B cell (primary cell): ENCODE measurements at regions not wholly inside any gene's neighbourhood (a gene's known extent, or its start where the extent isn't known, plus 50 kb on each side); places are given as distances from the start of the nearest gene placed in this dataset.

ENCODE experiments used
- ATAC-seq: fragments of 200-7000 bp; cut with Tn5 transposase; one replicate; pipeline ENCODE4 v1.10.0; 2021; ENCODE audit warnings: low read depth, mild to moderate bottlenecking, moderate number of reproducible peaks, moderate library complexity
- CTCF ChIA-PET: fragments of 350-600 bp; sonication (Branson Sonifier 250); formaldehyde crosslinking; loops from one replicate; lab custom pipeline; 2021; ENCODE audit warnings: antibody characterized with exemption, inconsistent platforms; lab: Charles Lee
- POLR2A ChIA-PET: fragments of 350-600 bp; sonication (Branson Sonifier 250); formaldehyde crosslinking; loops from one replicate; lab custom pipeline; 2021; ENCODE audit warnings: antibody characterized with exemption; lab: Charles Lee
- DNase-seq: peaks from one replicate; pipeline ENCODE4 v3.0.0; 2013
- H2AFZ ChIP-seq: 2 replicates; pipeline ENCODE4 v1.6.1; 2012; ENCODE audit warnings: mild to moderate bottlenecking, low read depth, low read length; ENCODE audit not compliant: insufficient read depth, poor library complexity, severe bottlenecking
- H3K27ac ChIP-seq, 2 donors: 1 replicate in 1 of 2; 2 replicates in 1 of 2; pipeline ENCODE4 v1.5.1; 2012 to 2013; ENCODE audit warnings: low read length in 2 of 2, mild to moderate bottlenecking in 2 of 2, moderate library complexity in 1 of 2
- H3K27me3 ChIP-seq, 4 experiments: fragments of 200-600 bp in 1 of 4; sonication (generic) in 1 of 4; replicated peaks in 1 of 4; 1 replicate in 2 of 4; 2 replicates in 2 of 4; pipeline versions ENCODE4 v1.6.1 to v1.7.0; 2013 to 2016; ENCODE audit warnings: low read length in 3 of 4, mild to moderate bottlenecking in 2 of 4, mixed read lengths in 1 of 4, moderate library complexity in 1 of 4; ENCODE audit not compliant: insufficient read depth in 4 of 4, control insufficient read depth in 3 of 4; ENCODE audit errors: control extremely low read depth in 1 of 4
- H3K36me3 ChIP-seq, 2 experiments: replicated peaks in 1 of 2; 1 replicate in 1 of 2; 2 replicates in 1 of 2; pipeline versions ENCODE4 v1.6.1 to v1.7.1; 2013; ENCODE audit warnings: low read length in 1 of 2; ENCODE audit not compliant: insufficient read depth in 2 of 2, control insufficient read depth in 1 of 2; ENCODE audit errors: control extremely low read depth in 1 of 2, extremely low read depth in 1 of 2
- H3K4me1 ChIP-seq, 2 donors: fragments of 200-600 bp in 1 of 2; sonication (generic) in 1 of 2; 1 replicate in 1 of 2; 2 replicates in 1 of 2; pipeline versions ENCODE4 v1.5.1 to v1.6.1; 2013 to 2017; ENCODE audit warnings: low read length in 2 of 2; ENCODE audit not compliant: control insufficient read depth in 2 of 2, insufficient read depth in 2 of 2
- H3K4me2 ChIP-seq: replicated peaks from 2 replicates; pipeline ENCODE3; 2012; ENCODE audit warnings: mild to moderate bottlenecking, low read depth, low read length; ENCODE audit not compliant: poor library complexity, severe bottlenecking
- H3K4me3 ChIP-seq, 5 experiments: fragments of 200-600 bp in 1 of 5; sonication (generic) in 1 of 5; 1 replicate in 3 of 5; 2 replicates in 2 of 5; pipeline versions ENCODE4 v1.5.1 to v1.7.0; 2011 to 2016; ENCODE audit warnings: low read length in 4 of 5, mild to moderate bottlenecking in 4 of 5, low read depth in 2 of 5, control low read depth in 1 of 5, moderate library complexity in 1 of 5; ENCODE audit not compliant: insufficient read depth in 1 of 5; ENCODE audit errors: control extremely low read depth in 1 of 5, extremely low read depth in 1 of 5
- H3K79me2 ChIP-seq: fragments of 200-600 bp; sonication (generic); one replicate; pipeline ENCODE4 v1.6.0; 2016; ENCODE audit warnings: low read length; ENCODE audit not compliant: control insufficient read depth, insufficient read depth
- H3K9ac ChIP-seq: fragments of 200-600 bp; sonication (generic); 2 replicates; pipeline ENCODE4 v1.6.1; 2017; ENCODE audit warnings: mild to moderate bottlenecking, low read length, moderate library complexity
- H3K9me3 ChIP-seq, 3 donors: one replicate each; pipeline versions ENCODE4 v1.6.1 to v1.7.1; 2013; ENCODE audit warnings: low read length in 2 of 3; ENCODE audit not compliant: control insufficient read depth in 2 of 3, insufficient read depth in 1 of 3; ENCODE audit errors: control extremely low read depth in 1 of 3
- H4K20me1 ChIP-seq: 2 replicates; pipeline ENCODE4 v1.6.0; 2012; ENCODE audit warnings: mild to moderate bottlenecking, low read length; ENCODE audit not compliant: insufficient read depth, control insufficient read depth, poor library complexity, severe bottlenecking
- H3K27ac Mint-ChIP-seq: one replicate; pipeline ENCODE4 v1.8.0; 2021; ENCODE audit warnings: mixed read lengths
- H3K27me3 Mint-ChIP-seq: one replicate; pipeline ENCODE4 v1.8.0; 2021; ENCODE audit warnings: mixed read lengths
- H3K4me1 Mint-ChIP-seq: one replicate; pipeline ENCODE4 v1.8.0; 2021; ENCODE audit warnings: mixed read lengths
- H3K4me3 Mint-ChIP-seq: one replicate; pipeline ENCODE4 v1.8.0; 2021; ENCODE audit warnings: mixed read lengths
- H3K9me3 Mint-ChIP-seq: one replicate; pipeline ENCODE4 v1.8.0; 2022; ENCODE audit warnings: mixed read lengths; ENCODE audit not compliant: insufficient read depth
- EZH2 ChIP-seq: IDR thresholded peaks from 2 replicates; pipeline ENCODE4 v1.6.1; 2012; ENCODE audit warnings: borderline replicate concordance, low read depth, mild to moderate bottlenecking, moderate library complexity, low read length; ENCODE audit not compliant: insufficient read depth, poor library complexity, severe bottlenecking
- WGBS: methylation state at CpG from one replicate; pipeline ENCODE4 v1.1.5; 2013; ENCODE audit warnings: missing lambda C conversion rate; ENCODE audit not compliant: insufficient coverage; 5-methylcytosine and 5-hydroxymethylcytosine counted together
- intact Hi-C: fragments of 100-400 bp; cut with micrococcal nuclease; formaldehyde crosslinking; loops from one replicate; pipeline ENCODE4 v1.10.0; 2022
- TF ChIP-seq, protein P1 (sequence below): fragments of 200-600 bp; IDR thresholded peaks from one replicate; pipeline ENCODE4 v1.8.0; 2022; ENCODE audit warnings: antibody characterized with exemption, mild to moderate bottlenecking

DNA sequence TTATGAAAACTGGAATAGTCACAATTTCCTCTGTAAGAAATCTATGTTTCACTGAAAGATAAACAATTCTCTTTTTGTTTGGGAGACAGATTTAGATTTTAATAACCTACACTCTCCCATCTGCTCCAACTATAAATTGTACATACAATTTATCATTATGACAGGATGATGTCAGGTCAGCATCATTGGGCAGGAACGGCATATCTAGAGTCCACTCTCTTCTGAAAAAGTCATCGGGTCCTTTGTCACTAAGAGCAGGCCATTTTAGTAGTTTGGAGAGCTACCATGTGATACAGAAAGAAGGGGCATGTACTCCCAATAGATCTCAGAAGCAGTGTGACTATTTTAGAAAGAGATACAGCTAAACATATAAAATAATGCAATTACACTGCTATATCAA is 180.8 kb upstream of the ARGLU1 start:
- H3K9me3 ChIP-seq = no peaks in the 10 kb centered on the region
- Mint-ChIP-seq H3K4me1 (no peaks in the 10 kb centered on the region), H3K9me3 (no peaks in the 10 kb centered on the region), H3K27me3 (no peaks in the 10 kb centered on the region), H3K27ac (no peak overlapping the region), H3K4me3 (no peak overlapping the region)
- TF ChIP-seq, protein P1, sequence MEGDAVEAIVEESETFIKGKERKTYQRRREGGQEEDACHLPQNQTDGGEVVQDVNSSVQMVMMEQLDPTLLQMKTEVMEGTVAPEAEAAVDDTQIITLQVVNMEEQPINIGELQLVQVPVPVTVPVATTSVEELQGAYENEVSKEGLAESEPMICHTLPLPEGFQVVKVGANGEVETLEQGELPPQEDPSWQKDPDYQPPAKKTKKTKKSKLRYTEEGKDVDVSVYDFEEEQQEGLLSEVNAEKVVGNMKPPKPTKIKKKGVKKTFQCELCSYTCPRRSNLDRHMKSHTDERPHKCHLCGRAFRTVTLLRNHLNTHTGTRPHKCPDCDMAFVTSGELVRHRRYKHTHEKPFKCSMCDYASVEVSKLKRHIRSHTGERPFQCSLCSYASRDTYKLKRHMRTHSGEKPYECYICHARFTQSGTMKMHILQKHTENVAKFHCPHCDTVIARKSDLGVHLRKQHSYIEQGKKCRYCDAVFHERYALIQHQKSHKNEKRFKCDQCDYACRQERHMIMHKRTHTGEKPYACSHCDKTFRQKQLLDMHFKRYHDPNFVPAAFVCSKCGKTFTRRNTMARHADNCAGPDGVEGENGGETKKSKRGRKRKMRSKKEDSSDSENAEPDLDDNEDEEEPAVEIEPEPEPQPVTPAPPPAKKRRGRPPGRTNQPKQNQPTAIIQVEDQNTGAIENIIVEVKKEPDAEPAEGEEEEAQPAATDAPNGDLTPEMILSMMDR = no peak
- TF ChIP-seq EZH2 = no peak
- ChIA-PET POLR2A (no interaction called here), CTCF (no interaction called here)
- no peak overlapping the region for H3K4me2 ChIP-seq
- no peaks in the 10 kb centered on the region for H3K36me3 ChIP-seq
- no CpG with 5 or more reads among the region's 2 CpGs for WGBS
- H3K79me2 ChIP-seq = no peaks in the 10 kb centered on the region
- H3K27me3 ChIP-seq = peaks cover 0 to 3% (median 0%) of the 10 kb centered on the region in 4 experiments
- no peaks in the 10 kb centered on the region for H4K20me1 ChIP-seq
- ATAC-seq (no peak), DNase-seq (no peak)
- H2AFZ ChIP-seq = no peak overlapping the region
- H3K27ac ChIP-seq = no peak overlapping the region
- intact Hi-C loops = no loop called here
- H3K4me1 ChIP-seq = no peaks in the 10 kb centered on the region
- H3K4me3 ChIP-seq = no peak overlapping the region
- H3K9ac ChIP-seq = no peak overlapping the region

DNA sequence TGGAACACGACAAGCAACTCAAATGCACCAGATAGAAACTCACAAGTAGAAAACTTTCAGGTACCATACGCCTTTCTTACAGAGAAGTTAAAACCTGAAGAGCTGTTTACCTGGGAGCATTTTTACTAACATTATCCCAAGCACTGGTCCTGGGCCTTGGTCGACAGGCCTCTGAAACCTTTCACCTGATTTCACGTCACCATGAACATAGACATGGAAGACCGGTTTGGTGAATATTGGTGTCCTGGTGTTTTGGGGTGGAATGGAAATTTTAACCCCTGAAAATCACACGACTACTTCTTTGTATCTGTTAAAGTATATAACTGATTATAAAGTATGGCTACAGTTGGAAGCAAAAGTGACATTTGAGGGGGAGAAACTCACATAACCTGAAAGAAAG is 176.6 kb upstream of the ARGLU1 start:
- POLR2A ChIA-PET = no interaction called here

More for the DNA sequence above, 176.6 kb upstream of the ARGLU1 start:
- CTCF ChIA-PET = no interaction called here
- H3K27me3 Mint-ChIP-seq = no peaks in the 10 kb centered on the region
- H3K4me3 ChIP-seq = no peak overlapping the region
- WGBS = 88% methylated on average over 2 of the region's 6 CpGs
- no peaks in the 10 kb centered on the region for H3K79me2 ChIP-seq
- H3K4me2 ChIP-seq = no peak overlapping the region
- no peak overlapping the region for H3K27ac Mint-ChIP-seq
- H2AFZ ChIP-seq = no peak overlapping the region
- H3K9me3 Mint-ChIP-seq = no peaks in the 10 kb centered on the region
- H3K36me3 ChIP-seq = no peaks in the 10 kb centered on the region
- DNase-seq = no peak
- H4K20me1 ChIP-seq = no peaks in the 10 kb centered on the region
- no peak overlapping the region for H3K27ac ChIP-seq
- H3K4me1 ChIP-seq = no peaks in the 10 kb centered on the region
- intact Hi-C loops = no loop called here
- H3K4me1 Mint-ChIP-seq = no peaks in the 10 kb centered on the region
- no peak for ATAC-seq
- H3K27me3 ChIP-seq = no peaks in the 10 kb centered on the region
- H3K4me3 Mint-ChIP-seq = no peak overlapping the region
- TF ChIP-seq, protein P1 = no peak
- no peak for TF ChIP-seq EZH2
- no peaks in the 10 kb centered on the region for H3K9me3 ChIP-seq
- H3K9ac ChIP-seq = no peak overlapping the region
